ENCODE measurements at regions not wholly inside any gene's neighbourhood (a gene's known extent, or its start where the extent isn't known, plus 50 kb on each side); places are given as distances from the start of the nearest gene placed in this dataset.
"Not testable (repeated sequence)": the region's sequence is repeated elsewhere in the genome, so short reads cannot be mapped to it uniquely, and the experiment has no call there.

- no peak for DNase-seq (ENCODE audit: low read depth in 4 of 4, low spot score in 2 of 4)
These were observed 394.0 kb downstream of the KCNJ2 start for GRCh38 chr17:70563281-70563820.

GRCh38 chr17:70564006-70564620 lies 394.8 kb downstream of the KCNJ2 start:
- no peak for DNase-seq (ENCODE audit: low read depth in 4 of 4, low spot score in 2 of 4)

- DNase-seq (ENCODE audit: low read depth in 4 of 4, low spot score in 2 of 4), result no peak
These were observed 399.8 kb downstream of the KCNJ2 start for GRCh38 chr17:70569128-70569527.

DNA sequence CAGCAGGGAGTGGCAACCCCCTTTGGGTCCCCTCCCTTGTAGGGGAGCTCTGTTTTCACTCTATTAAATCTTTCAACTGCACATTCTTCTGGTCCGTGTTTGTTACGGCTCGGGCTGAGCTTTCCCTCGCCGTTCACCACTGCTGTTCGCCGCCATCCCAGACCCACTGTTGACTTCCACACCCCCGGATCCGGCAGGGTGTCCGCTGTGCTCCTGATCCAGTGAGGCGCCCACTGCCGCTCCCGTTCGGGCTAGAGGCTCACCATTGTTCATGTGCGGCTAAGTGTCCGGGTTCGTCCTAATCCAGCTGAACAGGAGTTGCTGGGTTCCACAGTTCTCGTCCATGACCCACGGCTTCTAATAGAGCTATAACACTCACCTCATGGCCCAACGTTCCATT lies 408.1 kb downstream of the KCNJ2 start:
- DNase-seq (ENCODE audit: low read depth in 4 of 4, low spot score in 2 of 4), result no peak

DNA sequence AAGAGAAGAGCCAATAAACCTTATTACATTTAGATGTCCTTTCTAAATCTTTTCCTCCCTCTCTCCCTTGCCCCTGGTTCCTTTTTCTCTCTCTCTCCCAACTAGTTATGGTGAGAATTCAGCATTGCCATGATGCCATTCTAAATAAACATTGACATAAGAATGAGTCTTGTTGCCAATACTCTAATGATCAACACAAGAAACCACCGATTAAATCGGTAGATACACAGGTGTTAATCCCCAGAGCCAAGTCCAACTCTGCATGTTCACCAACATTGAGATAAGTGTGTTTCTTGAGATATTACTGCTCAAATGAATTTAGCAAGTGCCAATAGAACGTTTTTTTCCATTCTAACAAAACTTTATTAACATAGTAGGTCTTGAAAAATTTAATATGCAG lies 412.1 kb downstream of the KCNJ2 start:
- DNase-seq (ENCODE audit: low read depth in 4 of 4, low spot score in 2 of 4), result no peak

- no peak for DNase-seq (ENCODE audit: low read depth in 4 of 4, low spot score in 2 of 4)
These were observed 413.4 kb downstream of the KCNJ2 start for GRCh38 chr17:70582777-70583176.

DNA sequence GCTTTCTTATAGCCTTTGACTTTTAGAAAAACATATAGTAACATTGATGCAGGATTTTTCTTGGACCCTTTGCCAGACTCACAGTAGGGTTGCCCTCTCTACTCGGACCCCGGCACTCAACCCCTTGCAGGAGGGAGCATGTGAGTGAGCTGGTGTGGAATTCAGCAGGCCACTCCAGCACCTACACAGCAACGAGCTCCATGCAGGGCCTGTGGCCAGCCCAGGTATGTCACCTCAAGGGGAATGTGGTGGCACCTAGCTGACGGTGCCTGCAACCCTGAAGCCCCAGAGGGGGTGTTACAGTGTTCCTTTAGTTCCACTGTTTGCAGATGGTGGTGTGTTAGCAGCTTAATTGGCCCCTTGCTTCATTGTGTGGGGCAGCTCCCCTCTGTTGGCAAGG lies 414.9 kb downstream of the KCNJ2 start:
- no peak for DNase-seq (ENCODE audit: low read depth in 4 of 4, low spot score in 2 of 4)

DNA sequence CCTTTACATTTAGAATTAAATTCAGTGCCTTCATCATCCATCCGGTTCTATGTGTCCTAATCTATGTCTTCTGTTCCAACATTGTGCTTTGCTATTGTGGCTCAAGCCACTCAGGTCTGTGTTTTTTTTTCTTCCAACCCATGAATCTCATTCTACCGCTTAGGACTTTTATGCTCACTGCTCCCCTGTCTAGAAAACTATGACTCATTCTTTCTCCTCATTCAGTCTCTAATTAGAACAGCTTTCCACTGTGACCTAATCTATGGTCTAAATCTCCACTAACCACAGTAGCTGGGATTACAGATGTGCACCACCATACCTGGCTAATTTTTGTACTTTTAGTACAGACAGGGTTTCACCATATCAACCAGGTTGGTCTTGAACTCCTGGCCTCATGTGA lies 418.7 kb downstream of the KCNJ2 start:
- no peak for DNase-seq (ENCODE audit: low read depth in 4 of 4, low spot score in 2 of 4)

DNA sequence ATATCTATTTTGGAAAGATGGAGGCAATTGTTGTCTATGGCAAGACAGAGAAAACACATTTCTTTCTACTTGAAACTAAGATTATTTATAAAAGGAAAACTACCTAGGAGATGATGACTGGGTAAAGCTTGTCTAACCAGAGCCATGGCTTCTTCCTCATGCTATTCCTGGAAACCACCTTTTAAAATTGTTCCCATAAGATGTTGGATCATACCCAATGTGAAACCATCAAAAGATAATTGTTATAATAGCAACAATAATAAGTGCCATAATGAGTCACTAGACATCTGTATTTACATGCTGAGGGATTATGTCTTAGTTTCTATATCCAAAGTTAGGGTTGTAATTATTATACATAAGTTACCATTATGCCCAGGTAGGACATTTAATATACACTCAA lies 428.4 kb downstream of the KCNJ2 start:
- no peak for DNase-seq (ENCODE audit: low read depth in 4 of 4, low spot score in 2 of 4)

- DNase-seq (ENCODE audit: low read depth in 4 of 4, low spot score in 2 of 4), result no peak
These were observed 429.9 kb downstream of the KCNJ2 start for GRCh38 chr17:70599198-70599597.

DNA sequence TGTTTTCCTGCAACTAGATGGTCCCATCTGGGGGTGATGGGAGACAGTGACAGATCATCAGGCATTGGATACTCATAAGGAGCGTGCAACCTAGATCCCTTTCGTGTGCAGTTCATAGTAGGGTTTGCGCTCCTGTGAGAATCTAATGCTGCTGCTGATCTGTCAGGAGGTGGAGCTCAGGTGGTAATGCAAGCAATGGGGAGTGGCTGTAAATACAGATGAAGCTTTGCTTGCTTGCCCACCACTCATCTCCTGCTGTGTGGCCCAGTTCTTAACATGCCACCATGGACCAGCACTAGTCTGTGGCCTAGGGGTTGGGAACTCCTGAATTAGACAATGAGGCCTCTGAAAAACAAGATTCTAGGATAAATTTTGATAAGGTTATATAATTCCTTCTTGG lies 430.6 kb downstream of the KCNJ2 start:
- DNase-seq (ENCODE audit: low read depth in 4 of 4, low spot score in 2 of 4), result not testable (repeated sequence)

DNA sequence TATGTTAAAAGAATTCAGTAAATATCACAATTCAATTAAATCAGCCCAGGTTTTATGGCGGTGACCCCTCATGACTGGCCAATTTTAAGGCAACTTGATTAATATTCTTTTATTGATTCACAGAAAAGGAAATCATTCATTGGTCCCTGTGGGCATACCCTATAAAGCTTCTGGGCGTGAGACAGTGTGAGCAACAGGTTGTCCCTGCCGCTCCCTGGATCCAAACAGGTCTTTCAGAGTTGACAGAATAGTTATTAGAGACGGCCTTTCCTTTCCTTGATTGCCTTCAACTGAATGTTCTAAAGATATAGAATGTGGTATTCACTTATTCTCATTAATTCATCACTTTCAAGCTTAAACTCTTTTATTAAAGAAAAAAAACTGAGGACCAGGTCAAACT lies 433.9 kb downstream of the KCNJ2 start:
- no peak for DNase-seq (ENCODE audit: low read depth in 4 of 4, low spot score in 2 of 4)

GRCh38 chr17:70604854-70605253 lies 435.5 kb downstream of the KCNJ2 start:
- no peak for DNase-seq (ENCODE audit: low read depth in 4 of 4, low spot score in 2 of 4)

GRCh38 chr17:70606086-70606485 lies 436.8 kb downstream of the KCNJ2 start:
- no peak for DNase-seq (ENCODE audit: low read depth in 4 of 4, low spot score in 2 of 4)

DNA sequence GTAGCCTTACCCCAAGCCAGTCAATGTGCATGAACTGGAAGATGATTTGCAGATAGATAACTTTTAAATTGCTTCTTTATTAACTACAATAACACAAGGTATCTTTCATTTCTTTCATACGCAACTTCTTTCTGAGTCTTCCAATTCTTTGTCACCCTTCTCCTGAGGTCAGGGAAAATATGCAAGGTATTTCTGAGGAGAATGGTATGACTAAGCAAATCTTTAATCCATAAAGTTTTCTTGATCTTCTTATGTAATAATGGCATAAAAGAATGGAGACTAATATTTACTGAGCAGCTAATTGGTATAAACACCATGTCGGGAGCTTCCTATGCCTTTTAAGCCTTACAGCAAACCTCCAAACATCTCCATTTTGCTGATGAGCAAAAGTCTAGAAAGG lies 438.9 kb downstream of the KCNJ2 start:
- no peak for DNase-seq (ENCODE audit: low read depth in 4 of 4, low spot score in 2 of 4)

DNA sequence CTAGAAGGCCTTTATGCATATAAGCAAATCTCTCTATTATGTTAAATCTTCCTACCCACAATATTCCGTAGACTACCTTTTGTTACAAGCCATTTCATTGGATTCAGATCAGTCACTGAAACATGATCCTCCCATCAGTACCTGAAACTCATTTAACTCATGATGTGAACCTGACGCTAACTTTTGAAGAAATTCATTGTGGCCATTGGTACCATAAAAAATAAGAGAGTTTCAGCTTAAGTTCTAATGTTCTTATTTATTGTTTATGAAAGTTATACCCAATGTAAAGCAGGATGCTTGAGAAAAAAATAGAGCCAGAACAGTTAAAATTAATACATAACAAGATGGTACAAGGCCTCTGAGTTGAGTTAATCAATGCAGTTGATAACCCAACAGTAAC lies 439.6 kb downstream of the KCNJ2 start:
- DNase-seq (ENCODE audit: low read depth in 4 of 4, low spot score in 2 of 4), result no peak

DNA sequence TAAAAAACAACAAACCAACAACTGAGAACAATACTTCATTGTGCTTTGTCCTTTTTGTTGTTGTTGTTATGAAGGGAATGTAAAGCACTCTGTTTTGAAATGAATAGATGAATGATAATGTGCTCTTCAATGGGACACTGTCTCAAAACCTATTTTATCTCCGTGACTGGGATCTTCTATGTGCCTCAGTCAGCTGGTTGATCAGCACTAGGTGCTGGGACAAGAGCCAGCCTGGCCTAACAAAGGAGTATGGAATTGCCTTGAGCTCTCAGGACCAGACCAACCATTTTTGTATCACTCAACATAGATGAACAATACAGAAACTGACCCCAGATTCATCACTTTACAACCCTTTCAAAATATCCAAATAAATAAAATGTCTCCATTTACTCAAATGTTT lies 440.2 kb downstream of the KCNJ2 start:
- DNase-seq (ENCODE audit: low read depth in 4 of 4, low spot score in 2 of 4), result no peak

DNA sequence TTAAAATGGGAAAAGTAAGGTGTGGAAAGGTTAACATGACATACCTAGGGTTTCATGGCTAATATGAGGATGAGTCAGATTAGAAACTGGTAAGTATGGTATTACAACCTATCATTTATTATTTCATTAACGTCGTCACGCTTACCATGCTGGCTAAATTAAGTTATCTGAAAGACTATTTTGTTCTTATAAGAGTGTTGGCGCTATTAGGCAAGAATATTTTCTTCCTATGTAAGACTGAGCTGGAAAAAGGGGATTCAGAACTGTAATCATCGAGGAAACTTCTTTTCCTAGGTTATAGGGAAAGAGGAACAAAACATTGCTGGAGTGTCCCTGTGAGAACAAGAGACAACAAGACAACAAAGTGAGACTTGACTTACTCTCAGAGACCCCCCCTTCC lies 440.8 kb downstream of the KCNJ2 start:
- no peak for DNase-seq (ENCODE audit: low read depth in 4 of 4, low spot score in 2 of 4)

DNA sequence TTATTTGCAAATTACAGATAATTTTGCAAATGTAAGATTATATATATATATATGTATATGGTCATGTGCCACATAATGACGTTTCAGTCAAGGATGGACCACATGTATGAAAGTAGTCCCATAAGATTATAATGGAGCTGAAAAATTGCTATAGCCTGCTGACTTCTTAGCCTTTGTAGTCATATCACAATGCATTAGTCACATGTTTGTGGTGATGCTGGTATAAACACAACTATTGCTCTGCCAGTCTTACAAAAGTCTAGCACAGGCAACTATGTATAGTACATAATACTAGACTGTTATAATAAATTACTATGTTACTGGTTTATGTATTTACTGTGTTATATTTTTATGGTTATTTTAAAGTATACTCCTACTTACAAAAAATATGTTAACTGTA lies 444.3 kb downstream of the KCNJ2 start:
- DNase-seq (ENCODE audit: low read depth in 4 of 4, low spot score in 2 of 4), result no peak

- DNase-seq (ENCODE audit: low read depth in 4 of 4, low spot score in 2 of 4), result no peak
These were observed 446.5 kb downstream of the KCNJ2 start for GRCh38 chr17:70615831-70616230.

- no peak for DNase-seq (ENCODE audit: low read depth in 4 of 4, low spot score in 2 of 4)
These were observed 449.3 kb downstream of the KCNJ2 start for GRCh38 chr17:70618641-70619040.

DNA sequence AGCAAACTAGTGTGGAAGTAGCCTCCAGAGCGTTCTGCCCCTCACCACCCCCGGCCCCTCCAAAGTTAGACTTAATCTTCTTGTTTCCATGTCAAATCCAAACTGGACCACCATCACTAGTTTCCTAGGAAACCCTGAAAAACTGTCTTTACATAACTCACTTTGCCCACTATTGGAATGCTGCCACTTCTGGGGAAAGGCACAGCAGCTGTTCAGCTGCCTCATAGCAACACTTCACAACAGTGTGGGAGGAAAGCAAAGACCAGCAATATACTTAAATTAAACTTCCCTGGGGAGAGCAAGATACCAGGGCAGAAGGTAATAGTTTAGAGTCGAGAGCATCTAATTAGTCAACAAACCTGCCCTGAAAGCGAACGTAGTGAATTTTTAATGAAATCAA lies 452.2 kb downstream of the KCNJ2 start:
- DNase-seq (ENCODE audit: low read depth in 4 of 4, low spot score in 2 of 4), result no peak
